Hepatocyte (in vitro differentiated cells): ENCODE measurements at regions not wholly inside any gene's neighbourhood (a gene's known extent, or its start where the extent isn't known, plus 50 kb on each side); places are given as distances from the start of the nearest gene placed in this dataset.

Experiments
- CTCF ChIP-seq: fragments of 200-600 bp; sonication (generic); IDR thresholded peaks from 2 replicates; pipeline ENCODE4 v1.5.1; 2016; ENCODE audit warnings: antibody characterized with exemption, mild to moderate bottlenecking; ENCODE audit not compliant: poor library complexity
- EZH2 ChIP-seq: fragments of 200-600 bp; sonication (generic); IDR thresholded peaks from 2 replicates; pipeline ENCODE4 v1.6.1; 2016; ENCODE audit warnings: antibody characterized with exemption, mild to moderate bottlenecking, borderline replicate concordance
- EZH2phosphoT487 ChIP-seq: fragments of 200-600 bp; sonication (generic); IDR thresholded peaks from one replicate; pipeline ENCODE4 v1.6.1; 2018; ENCODE audit warnings: antibody characterized with exemption, mild to moderate bottlenecking, low read depth, moderate library complexity; ENCODE audit not compliant: unreplicated experiment, severe bottlenecking

GRCh38 chr15:94909510-94909909 is 678.1 kb downstream of the MCTP2 start:
- no peak for TF ChIP-seq CTCF
- TF ChIP-seq EZH2: no peak
- TF ChIP-seq EZH2phosphoT487: no peak
